ENCODE measurements at regions not wholly inside any gene's neighbourhood (a gene's known extent, or its start where the extent isn't known, plus 50 kb on each side); places are given as distances from the start of the nearest gene placed in this dataset.

GRCh38 chr18:31217038-31217849 is 54.6 kb upstream of the DSC1 start:
- TF ChIP-seq CTCF (IDR thresholded peaks at IDR 0.05) (no peak), POLR2A (IDR thresholded peaks at IDR 0.05) (no peak)
